Testis (tissue), 2 donors: ENCODE measurements at regions not wholly inside any gene's neighbourhood (a gene's known extent, or its start where the extent isn't known, plus 50 kb on each side); places are given as distances from the start of the nearest gene placed in this dataset.
"Not testable (repeated sequence)": the region's sequence is repeated elsewhere in the genome, so short reads cannot be mapped to it uniquely, and the experiment has no call there.

ENCODE experiments used
- POLR2A ChIP-seq: fragments of 450-650 bp; IDR thresholded peaks from one replicate; pipeline ENCODE4 v1.6.1; 2017; ENCODE audit warnings: antibody characterized with exemption, mild to moderate bottlenecking, moderate library complexity
- TF ChIP-seq, protein P1 (sequence below), 3 experiments: fragments of 450-650 bp in 2 of 3; fragments of 200-600 bp in 1 of 3; sonication (generic) in 1 of 3; IDR thresholded peaks; one replicate each; pipeline ENCODE4 v1.5.1; 2016 to 2019; ENCODE audit warnings: antibody characterized with exemption in 3 of 3, mild to moderate bottlenecking in 2 of 3, moderate library complexity in 1 of 3

- not testable (repeated sequence) for TF ChIP-seq POLR2A
- TF ChIP-seq, protein P1, sequence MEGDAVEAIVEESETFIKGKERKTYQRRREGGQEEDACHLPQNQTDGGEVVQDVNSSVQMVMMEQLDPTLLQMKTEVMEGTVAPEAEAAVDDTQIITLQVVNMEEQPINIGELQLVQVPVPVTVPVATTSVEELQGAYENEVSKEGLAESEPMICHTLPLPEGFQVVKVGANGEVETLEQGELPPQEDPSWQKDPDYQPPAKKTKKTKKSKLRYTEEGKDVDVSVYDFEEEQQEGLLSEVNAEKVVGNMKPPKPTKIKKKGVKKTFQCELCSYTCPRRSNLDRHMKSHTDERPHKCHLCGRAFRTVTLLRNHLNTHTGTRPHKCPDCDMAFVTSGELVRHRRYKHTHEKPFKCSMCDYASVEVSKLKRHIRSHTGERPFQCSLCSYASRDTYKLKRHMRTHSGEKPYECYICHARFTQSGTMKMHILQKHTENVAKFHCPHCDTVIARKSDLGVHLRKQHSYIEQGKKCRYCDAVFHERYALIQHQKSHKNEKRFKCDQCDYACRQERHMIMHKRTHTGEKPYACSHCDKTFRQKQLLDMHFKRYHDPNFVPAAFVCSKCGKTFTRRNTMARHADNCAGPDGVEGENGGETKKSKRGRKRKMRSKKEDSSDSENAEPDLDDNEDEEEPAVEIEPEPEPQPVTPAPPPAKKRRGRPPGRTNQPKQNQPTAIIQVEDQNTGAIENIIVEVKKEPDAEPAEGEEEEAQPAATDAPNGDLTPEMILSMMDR (IDR thresholded peaks at IDR 0.05) = not testable (repeated sequence)
Observed at GRCh38 chr2:91443730-91444115, 2752.2 kb downstream of the RPIA start.
